HCT116 (cell line): ENCODE measurements at regions not wholly inside any gene's neighbourhood (a gene's known extent, or its start where the extent isn't known, plus 50 kb on each side); places are given as distances from the start of the nearest gene placed in this dataset.

Experiments used
- ZFX ChIP-seq: fragments of 450-650 bp; IDR thresholded peaks from 2 replicates; pipeline ENCODE4 v1.6.1; 2017
- TF ChIP-seq, protein P1 (sequence below), 3 experiments: fragments of 200-600 bp in 1 of 3; sonication (generic) in 1 of 3; IDR thresholded peaks in 2 of 3; conservative IDR thresholded peaks in 1 of 3; 2 replicates each; pipeline ENCODE4 v1.5.1; 2012 to 2017; ENCODE audit warnings: low read depth in 2 of 3, low read length in 2 of 3, antibody characterized with exemption in 1 of 3, borderline replicate concordance in 1 of 3, control low read depth in 1 of 3, mild to moderate bottlenecking in 1 of 3, mixed read lengths in 1 of 3, mixed run types in 1 of 3, moderate library complexity in 1 of 3; ENCODE audit not compliant: insufficient read depth in 1 of 3

DNA sequence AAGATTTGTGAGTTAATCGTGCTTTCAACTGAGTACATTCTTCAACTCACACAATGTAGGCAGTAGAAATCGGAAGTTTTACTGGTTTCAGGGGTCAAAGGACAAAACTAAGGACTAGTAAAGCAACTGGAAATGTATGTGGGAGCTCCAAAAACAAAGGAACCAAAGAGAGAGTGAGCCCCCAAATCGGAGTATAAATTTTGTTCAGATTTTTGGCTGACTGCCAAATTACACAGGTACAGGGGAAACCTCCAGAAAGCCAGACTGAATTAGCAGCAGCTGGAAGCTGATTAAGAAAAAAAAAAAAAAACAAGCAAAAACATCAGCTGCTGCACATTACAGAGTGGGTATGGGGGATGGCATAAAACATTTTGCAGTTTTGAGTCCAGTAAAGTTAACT, 75.2 kb upstream of the GNAZ start:
- no peak for TF ChIP-seq ZFX
- TF ChIP-seq, protein P1, sequence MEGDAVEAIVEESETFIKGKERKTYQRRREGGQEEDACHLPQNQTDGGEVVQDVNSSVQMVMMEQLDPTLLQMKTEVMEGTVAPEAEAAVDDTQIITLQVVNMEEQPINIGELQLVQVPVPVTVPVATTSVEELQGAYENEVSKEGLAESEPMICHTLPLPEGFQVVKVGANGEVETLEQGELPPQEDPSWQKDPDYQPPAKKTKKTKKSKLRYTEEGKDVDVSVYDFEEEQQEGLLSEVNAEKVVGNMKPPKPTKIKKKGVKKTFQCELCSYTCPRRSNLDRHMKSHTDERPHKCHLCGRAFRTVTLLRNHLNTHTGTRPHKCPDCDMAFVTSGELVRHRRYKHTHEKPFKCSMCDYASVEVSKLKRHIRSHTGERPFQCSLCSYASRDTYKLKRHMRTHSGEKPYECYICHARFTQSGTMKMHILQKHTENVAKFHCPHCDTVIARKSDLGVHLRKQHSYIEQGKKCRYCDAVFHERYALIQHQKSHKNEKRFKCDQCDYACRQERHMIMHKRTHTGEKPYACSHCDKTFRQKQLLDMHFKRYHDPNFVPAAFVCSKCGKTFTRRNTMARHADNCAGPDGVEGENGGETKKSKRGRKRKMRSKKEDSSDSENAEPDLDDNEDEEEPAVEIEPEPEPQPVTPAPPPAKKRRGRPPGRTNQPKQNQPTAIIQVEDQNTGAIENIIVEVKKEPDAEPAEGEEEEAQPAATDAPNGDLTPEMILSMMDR (IDR thresholded peaks at IDR 0.05 in 2 of 3, conservative IDR thresholded peaks at IDR 0.05 in 1 of 3; ENCODE audit: borderline replicate concordance in 1 of 3, insufficient read depth in 1 of 3, low read depth in 2 of 3, low read length in 2 of 3) = no peak
